ENCODE measurements at regions not wholly inside any gene's neighbourhood (a gene's known extent, or its start where the extent isn't known, plus 50 kb on each side); places are given as distances from the start of the nearest gene placed in this dataset.

GRCh38 chr4:32790803-32791202, 2070.6 kb downstream of the PCDH7 start:
- no peak for DNase-seq

- DNase-seq = no peak
Observed at GRCh38 chr4:32798471-32799159, 2078.4 kb downstream of the PCDH7 start.

- no peak for DNase-seq
Observed at GRCh38 chr4:32824336-32824735, 2104.2 kb downstream of the PCDH7 start.

GRCh38 chr4:32826169-32826568, 2106.0 kb downstream of the PCDH7 start:
- no peak for DNase-seq

GRCh38 chr4:32830160-32830559, 2110.0 kb downstream of the PCDH7 start:
- no peak for DNase-seq

GRCh38 chr4:32831104-32831503, 2110.9 kb downstream of the PCDH7 start:
- no peak for DNase-seq

- DNase-seq = no peak
Observed at GRCh38 chr4:32840461-32841189, 2120.5 kb downstream of the PCDH7 start.

GRCh38 chr4:32841217-32841616, 2121.0 kb downstream of the PCDH7 start:
- no peak for DNase-seq

- no peak for DNase-seq
Observed at GRCh38 chr4:32847461-32847860, 2127.3 kb downstream of the PCDH7 start.

GRCh38 chr4:32855622-32856021, 2135.5 kb downstream of the PCDH7 start:
- DNase-seq = no peak

- DNase-seq = no peak
Observed at GRCh38 chr4:32858361-32858760, 2138.2 kb downstream of the PCDH7 start.

- DNase-seq = no peak
Observed at GRCh38 chr4:32858971-32859370, 2138.8 kb downstream of the PCDH7 start.

GRCh38 chr4:32864713-32865351, 2144.7 kb downstream of the PCDH7 start:
- DNase-seq = no peak

- no peak for DNase-seq
Observed at GRCh38 chr4:32876546-32876945, 2156.4 kb downstream of the PCDH7 start.

GRCh38 chr4:32879913-32880312, 2159.7 kb downstream of the PCDH7 start:
- DNase-seq = no peak

- DNase-seq = no peak
Observed at GRCh38 chr4:32884198-32884597, 2164.0 kb downstream of the PCDH7 start.

- DNase-seq = no peak
Observed at GRCh38 chr4:32890398-32890797, 2170.2 kb downstream of the PCDH7 start.

GRCh38 chr4:32909053-32909452, 2188.9 kb downstream of the PCDH7 start:
- no peak for DNase-seq

GRCh38 chr4:32909736-32910135, 2189.6 kb downstream of the PCDH7 start:
- DNase-seq = no peak

- no peak for DNase-seq
Observed at GRCh38 chr4:32917586-32917985, 2197.4 kb downstream of the PCDH7 start.

- no peak for DNase-seq
Observed at GRCh38 chr4:32929796-32930699, 2209.9 kb downstream of the PCDH7 start.

- DNase-seq = no peak
Observed at GRCh38 chr4:32930700-32931099, 2210.5 kb downstream of the PCDH7 start.

GRCh38 chr4:32931475-32931874, 2211.3 kb downstream of the PCDH7 start:
- no peak for DNase-seq

Measured in NCI-H1436 treated with DMSO at 0.1 percent for 48 hours (cell line).